ENCODE measurements at regions not wholly inside any gene's neighbourhood (a gene's known extent, or its start where the extent isn't known, plus 50 kb on each side); places are given as distances from the start of the nearest gene placed in this dataset.
"Not testable (repeated sequence)": the region's sequence is repeated elsewhere in the genome, so short reads cannot be mapped to it uniquely, and the experiment has no call there.

DNA sequence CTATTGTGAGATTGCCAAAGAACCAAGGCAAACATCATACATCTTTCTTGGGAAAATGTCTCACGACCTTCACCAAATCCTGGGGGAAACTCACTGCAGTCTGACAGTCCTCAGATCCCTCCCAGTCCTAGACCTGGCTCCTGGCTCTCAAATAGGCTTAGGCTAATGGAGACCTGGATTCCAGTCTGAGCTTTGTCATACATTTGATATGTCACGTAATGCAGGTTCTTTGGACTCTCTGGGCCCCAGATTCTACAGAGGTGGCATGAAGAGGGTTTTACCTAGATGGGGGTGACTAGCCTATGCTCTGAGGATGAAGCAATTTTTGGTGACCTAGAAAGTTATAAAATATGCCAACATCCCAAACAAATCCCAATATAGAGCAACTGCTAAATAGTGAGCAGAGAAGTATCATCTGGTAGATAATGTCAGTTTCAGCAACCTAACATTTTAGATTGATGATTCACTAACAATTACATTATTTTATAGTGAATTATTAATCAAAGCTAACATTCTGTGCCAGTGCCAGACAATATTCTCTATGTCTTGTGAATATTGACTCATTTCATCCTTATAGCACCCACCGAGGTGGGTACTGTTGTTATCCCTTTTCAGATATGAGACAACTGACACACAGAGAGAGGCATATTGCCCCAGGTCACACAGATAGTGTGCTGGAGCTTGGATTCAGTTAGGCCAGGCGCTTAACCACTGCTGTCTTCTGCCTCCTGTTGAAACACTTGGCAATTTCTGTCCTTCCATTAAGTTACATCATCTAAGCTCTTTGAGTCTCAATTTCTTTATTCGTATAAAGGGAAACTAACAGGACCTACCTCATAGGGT, 195.4 kb upstream of the MAMLD1 start:
- DNase-seq: no peak

DNA sequence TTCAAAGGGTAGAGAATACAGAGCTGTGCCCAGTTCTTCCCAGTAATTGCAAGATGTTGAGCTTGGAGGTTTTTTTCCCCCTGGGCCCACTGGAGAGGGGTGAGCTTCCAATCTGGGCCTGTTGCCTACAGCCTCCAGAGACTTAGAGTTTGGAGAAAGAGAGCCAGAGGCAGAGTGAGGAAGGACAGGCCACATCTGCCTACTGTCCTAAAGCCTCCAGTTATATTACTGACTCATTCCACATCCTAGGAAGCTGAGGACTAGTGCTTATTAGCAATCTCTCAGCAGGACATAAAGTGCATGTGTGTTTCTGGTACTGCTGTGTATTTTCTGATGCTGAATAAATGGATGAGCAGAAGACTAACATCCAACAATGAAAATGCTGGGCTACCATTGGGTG, 181.0 kb upstream of the MAMLD1 start:
- DNase-seq: no peak

DNA sequence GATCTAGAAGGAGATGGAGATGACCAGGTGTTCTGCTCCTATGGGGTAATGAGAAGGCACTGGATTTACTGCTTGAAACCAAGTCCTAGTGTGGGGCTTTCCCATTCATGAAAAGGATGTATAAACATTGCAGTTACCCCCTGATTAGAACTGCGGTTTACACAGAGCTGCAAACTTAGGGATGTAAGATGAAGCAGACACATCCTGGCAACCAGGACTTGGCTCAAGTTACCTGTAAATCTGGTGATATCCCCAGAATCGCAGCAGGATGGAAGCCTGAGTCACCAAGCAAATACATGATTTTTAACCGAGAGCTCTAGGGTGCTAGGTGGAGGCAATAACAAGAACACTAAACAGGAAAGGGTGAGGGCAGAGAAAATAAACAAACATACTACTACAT, 178.6 kb upstream of the MAMLD1 start:
- DNase-seq: no peak

DNA sequence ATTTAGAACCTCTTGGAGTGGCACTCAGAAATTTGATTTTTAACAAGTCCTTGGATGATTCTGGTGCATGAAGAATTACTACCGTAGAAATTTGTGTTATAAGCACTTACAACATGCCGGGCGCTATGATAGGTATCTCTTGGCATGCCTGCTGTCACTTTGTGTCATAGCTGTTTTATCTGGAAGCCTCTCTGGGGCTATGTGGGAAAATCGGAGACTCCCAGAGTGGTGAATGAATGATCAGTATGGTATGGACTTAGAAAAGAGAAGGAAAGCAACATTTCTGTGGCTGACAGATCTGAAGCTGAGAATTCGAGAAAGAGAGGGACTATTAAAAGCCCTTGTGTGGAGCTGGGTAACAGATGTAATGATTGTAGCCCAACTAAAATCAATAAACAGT, 177.4 kb upstream of the MAMLD1 start:
- no peak for DNase-seq

DNA sequence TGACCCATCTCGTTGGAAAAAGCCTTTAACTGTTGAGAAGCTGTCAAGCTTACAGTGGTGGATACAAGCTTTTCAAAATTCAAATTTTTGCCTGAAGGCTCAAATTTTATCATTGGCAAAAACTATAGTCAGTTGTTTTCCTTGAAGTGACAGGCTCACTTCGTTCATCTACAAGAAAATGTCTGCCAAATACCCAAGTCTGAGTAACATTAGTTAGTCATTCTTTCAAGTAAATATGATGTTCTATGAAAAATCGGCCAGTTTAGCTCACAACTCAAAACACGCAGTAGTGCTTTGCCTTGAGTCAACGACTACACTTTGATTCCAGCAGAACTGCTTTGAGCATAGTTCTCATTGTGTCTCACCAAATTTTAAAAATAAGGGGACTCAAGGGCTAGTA, 170.3 kb upstream of the MAMLD1 start:
- DNase-seq: no peak

DNA sequence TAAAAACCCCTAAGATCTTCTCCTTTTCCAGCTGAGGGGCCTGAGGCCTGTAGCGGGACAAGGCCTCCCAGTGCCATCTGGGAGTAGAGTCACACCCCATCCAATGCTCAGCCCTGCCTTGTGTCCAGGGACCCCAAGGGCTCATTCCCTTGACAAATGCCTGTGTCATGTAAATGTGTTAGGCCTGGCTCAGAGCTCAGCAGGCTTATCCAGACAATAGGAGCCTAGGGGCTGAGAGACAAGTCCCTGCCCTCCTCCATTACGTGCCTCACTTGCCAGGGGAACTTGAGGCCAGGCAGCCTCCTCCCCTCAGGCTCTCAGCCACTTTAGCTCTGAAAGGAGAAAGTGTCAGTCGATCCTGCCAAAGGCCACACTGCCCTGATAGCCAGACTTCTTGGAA, 166.8 kb upstream of the MAMLD1 start:
- no peak for DNase-seq

DNA sequence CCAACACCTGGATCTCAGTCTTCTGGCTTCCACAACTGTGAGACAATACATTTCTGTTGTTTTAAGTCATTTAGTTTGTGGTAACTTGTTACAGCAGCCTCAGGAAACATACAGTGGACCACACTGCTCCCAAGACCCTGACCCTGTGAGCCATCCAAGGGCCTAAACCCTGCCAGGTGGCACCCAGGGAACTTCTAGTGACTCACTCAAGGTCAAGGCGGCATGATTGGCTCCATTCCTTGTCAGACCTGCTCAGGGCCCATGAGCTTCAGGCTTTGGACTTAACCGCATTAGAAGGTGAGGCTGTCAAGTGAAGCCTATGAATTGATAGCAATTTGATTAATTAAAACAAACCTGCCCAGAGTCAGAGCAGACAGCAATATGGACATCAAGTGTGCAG, 165.7 kb upstream of the MAMLD1 start:
- DNase-seq: no peak

DNA sequence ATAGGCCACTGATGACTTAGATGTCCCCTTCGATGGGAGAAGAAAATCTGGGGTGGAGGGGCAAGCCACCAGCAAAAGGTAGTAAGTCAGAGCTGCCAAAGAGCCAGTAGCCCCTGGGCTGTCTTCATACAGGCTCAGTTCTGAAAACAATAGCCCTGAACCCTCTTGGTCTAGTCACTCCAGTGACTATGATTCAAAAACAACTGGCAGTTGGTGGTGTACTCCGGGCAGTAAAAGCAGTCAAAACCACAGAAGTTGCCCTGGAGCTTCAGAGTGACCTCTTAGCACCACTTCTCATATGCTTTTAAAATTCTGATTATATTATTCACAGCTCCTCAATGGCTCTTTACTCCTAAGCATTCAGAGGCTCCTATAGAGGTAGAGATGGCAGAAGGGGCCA, 164.3 kb upstream of the MAMLD1 start:
- no peak for DNase-seq

DNA sequence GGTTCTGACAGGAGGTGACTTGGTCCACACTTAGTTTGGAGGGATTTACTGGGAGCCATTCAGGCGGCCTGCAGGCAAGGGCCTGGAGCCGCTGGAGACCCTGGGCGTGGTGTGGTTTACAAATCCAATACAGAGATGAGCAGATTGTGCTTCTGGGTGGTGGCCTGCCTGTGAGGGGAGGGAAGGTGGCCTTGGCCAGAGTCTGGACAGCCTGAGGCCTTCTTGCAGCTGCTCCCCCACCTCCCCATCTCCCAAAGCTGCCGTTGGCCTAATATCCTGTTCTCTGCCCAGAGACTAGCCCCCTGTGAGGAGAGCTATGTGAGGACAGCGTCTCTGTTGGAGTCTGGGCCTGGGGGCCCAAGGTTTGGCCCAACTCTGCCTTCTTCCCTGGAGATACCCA, 163.9 kb upstream of the MAMLD1 start:
- DNase-seq: no peak

DNA sequence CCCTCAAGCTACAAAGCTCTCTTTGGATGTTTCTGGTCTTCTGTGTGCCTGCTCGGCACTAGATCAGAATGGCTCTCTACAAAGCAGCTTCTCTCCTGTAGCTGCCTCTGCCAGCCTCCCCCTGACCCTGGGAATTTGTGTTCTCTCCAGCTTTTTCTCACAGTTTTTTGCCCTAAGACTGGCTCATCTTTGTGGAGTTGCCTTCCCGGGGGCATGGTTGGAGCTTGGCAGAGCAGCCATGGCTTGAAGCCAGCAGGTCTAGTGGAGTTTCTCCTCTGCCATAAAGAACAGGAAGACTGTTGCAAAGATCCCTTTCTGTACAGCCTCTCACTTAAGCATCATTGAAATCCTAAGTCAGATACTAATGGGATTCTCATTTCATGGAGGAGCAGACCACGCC, 163.3 kb upstream of the MAMLD1 start:
- no peak for DNase-seq

DNA sequence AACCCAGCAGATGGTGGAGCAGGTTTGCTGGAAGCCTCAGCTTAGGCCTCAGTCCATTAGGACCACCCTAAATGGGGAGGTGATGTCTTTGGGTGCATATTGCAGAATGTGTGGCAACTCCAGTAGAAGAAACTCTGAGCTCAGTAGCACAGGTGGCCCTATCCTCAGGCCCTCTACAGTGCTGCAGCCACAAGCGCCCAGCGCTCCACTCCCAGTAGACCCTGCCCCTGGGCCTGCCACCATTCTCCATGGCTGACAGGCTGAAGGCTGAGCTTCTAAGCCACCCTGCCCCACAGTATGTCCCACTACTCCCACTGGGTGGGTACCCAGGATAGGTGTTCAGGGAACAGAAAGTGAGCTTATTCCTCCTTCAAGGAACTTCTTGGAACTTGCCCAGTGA, 162.8 kb upstream of the MAMLD1 start:
- DNase-seq: no peak

DNA sequence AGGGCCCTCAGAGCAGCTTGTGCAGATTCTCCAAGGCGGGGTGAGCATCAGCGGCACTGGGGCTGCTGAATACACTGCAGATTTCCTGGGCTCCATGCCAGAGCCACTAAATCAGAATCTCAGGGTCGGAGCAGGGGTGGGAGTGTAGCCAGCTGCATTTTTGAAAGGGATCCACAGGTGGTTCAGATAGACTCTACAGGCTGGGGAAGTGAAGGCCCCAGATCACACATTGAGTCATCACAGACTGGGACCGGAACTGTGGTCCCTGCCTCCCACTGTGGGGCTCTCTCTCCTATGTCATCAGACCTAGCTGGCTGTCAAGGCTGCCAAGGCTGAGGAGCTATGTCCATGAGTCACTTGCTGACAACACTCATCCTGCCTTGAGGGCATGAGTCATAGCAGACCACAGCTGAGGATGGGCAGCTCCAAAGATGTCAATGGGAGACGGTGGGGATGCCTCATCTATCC, 162.3 kb upstream of the MAMLD1 start:
- DNase-seq: peak; percentile 33

DNA sequence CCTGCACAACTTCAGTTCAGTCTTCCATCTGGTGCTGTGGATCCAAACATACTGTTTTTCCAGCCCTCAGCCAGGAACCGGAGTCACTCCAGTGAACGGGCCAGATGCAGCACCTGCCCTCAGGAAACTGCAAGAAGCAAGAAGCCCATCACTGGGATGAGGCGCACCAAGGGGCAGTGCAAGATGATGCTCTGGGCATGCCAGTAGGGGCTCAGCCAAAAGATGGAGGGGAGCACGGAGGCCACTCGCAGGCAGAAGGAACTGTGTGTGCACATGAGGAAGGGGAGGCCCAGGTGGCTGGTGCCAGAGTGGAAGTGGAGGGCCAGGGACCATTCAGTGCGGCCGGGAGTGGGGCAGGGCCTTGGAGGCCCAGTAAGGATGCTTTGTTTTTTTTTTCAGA, 161.7 kb upstream of the MAMLD1 start:
- DNase-seq: no peak

DNA sequence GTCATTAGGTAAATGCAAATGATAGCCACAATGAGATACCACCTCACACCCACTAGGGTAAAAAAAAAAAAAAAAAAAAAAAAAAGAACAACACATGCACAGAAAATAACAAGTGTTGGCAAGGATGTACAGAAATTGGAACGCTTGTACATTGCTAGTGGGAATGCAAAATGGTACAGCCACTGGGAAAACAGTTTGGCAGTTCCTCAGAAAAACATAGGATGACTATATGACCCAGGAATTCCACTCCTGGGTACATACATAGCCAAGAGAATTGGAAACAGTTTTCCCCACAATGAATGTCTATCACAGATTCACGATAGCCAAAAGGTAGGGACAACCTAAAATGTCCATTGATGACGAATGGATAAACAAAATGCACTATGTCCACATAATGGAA, 161.3 kb upstream of the MAMLD1 start:
- no peak for DNase-seq

DNA sequence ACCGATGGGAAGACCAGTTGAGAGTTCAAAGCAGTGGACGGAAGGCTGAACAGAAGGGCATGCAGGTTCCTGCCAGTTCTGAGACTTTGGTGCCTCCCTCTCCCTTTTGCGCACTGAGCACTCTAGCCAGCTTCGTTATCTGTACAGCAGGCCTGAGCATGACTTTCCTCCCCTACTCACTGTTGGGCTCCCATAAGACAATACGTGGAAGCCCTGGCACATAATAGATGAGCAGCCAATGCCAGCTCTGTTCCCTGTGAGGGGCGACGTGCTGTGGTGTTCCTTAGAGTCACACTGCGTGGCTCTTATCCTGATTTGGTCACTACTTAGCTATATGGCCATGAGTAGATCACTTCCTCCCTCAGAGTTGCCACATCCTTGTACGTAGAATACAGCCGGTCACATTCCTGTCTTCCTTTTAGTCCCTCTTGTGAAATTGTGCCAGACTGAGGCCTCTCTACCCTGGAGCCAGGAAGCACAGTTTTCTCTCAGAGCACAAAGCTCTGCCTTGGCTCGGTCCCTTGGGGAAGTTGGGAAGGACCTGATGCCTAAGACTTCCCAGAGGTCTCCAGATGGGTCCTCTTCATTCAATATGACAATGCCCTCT, 160.4 kb upstream of the MAMLD1 start:
- no peak for DNase-seq

DNA sequence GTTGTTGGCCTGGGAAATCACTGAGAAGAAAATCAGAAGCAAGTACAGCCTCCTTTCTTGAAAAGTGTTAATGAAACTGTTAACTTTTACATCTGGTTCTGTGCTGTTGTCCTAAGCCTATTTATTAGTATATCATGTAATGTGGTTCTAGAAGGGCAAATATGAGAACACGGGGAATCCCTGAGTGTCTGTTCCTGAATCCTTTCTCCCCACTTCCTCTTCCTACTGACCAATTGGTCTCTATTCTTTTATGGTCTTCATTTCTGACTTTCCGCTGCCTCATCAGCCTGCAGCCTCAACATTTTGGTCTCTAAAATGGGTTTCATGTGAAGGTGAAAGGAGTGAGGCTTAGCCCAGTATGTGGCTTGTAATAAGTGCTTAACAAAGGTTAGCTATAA, 159.9 kb upstream of the MAMLD1 start:
- DNase-seq: no peak

DNA sequence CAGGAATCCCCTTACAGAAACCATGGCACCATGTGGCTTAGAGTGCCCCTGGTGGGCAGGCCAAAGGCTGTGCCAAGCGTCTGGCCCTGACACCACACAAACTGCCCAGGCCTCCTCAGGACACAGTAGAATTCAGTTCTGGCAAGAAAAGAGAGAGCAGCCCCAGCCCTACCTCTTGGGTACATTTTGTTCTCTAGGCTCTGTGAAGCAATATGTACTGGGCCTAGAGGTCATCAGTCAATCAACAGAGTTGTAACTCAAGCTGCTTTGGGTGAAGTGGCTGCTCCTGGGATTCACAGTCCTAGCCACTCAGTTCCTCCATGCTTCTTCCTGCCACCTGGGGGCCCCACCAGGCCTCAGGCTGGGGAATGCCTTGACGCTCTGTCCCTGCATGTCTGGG, 158.1 kb upstream of the MAMLD1 start:
- DNase-seq: no peak

DNA sequence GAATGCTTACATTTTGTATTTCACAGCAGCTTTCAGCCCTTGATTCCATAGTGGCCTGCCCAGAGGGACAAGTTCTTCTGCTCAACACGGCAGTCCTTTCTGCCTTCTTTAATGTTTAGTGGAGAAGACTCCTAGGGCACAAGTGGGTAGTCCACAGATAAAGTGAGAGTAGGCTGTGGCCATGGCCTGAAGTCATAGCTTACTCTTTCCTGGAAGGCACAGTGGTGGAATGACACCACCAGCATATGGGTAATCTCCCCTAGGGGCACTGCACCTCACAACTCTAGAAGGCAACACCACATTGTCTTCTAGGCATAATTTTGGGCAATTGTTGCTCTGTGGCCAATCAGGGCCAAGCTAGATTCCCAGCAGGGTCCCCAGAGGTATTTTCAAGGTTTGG, 155.4 kb upstream of the MAMLD1 start:
- no peak for DNase-seq

DNA sequence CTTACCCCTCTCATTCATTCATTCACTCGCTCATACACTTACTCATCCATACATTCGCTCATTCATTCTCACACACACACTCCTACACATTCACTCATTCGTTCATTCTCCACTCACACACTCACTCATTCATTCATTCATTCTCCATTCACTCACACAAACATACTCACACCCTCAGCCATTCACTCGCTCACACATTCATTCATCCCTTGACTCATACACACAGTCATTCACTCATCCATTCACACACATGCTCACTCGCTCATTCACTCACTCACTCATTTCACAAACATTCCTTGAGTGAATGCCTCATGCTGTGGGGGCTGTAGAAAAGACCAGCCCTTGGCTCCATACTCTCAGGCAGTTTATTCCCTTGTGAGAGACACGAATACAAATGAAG, 151.1 kb upstream of the MAMLD1 start:
- DNase-seq: no peak

DNA sequence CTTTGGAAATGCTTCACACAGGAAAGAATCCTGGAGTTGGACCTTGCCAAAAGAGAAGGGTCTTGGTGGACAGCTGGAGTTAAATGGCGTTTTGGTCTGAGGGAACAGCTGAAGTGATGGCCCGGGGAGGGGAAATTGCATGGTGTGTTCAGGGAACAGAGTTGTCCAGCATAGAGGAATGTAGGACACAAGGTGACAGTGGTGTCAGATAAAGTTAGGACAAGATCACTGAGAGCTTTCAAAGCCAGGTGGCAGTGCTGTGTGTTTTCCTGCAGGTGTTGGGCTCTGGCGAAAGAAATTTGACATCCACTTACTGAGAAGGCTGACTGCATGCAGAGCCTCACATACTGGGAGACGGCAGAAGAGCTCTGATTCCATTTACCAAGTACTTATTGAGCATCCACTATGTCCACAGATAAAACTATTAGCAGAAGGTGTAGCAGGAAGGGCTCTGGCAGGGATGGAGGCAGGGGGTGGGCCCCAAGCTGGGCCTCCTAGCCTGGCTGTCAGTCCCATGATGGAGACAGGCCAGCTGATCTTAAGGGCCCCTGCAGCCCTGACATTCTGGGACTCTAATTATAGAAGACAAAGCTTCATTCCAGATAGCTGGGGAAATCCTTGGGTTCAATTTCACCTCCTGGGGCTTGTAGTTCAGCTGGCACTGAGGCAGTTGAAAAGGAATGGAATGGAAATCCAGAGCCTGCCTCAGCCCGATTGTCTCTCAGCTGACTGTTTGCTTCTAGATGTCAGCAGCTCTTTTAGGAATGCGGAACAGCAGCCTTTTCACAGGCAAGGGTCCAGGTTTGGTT, 150.2 kb upstream of the MAMLD1 start:
- no peak for DNase-seq

DNA sequence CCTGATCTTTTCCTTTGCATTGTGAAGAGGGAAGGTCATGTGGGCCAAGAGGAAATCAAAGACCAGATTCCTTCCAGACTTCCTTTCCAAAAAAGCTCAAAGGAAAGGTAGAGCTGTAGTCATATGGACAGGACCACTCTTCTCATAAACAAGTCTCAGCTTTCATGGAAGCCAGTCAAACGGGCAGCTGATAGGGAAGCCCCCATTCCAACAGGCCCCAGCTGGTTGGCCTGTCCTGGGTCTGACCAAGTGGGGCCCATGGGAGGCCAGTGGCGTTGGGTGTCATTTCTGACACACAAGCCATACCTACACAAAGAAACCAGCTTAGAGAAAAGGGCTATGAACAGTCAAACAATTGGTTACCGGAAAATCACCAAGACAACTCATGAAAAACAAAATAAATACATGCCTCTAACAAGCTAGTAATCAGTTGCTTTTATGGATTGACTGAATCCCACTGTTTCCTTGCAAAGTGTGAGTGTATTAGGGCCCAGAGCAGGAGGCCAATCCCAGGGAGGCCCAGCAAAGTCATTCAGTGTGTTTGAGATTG, 149.6 kb upstream of the MAMLD1 start:
- no peak for DNase-seq

DNA sequence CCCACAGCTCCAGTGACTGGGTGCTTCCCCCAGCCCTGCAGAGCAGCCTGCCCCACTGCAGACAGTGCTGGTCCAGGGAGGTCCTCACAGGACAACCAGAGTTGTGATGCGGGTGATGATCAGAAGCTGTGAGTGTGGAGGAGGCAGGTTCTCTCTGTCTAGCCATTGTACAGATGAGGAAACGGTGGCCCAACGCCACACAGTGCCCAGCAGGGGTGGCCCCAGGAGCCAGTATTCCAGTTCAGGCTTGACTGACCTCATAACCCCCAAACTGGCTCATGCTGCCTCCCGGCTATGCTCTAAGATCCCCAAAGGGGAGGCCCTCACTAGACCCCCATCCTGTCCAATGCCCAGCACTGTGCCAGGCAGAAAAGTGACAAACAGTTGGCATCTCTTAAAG, 147.1 kb upstream of the MAMLD1 start:
- not testable (repeated sequence) for DNase-seq

DNA sequence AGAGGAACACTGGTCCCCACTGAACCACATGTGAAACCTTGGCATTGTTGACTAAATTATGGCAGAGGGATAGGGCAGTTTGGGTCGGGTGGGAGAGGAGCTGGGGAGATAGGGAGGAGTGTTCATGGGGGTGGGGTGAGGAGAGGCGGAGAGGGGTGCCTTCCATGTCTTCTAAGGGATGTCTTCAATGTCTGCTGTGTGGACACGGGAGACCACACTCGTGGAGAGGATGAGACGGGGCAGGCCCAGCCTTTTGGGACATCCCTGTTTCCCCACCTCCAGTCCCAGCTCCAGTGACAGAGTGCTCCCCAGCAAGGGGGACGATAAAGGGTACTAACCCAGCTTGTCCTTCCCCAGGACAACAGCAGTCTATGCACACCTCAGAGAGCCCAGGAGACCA, 146.4 kb upstream of the MAMLD1 start:
- no peak for DNase-seq

DNA sequence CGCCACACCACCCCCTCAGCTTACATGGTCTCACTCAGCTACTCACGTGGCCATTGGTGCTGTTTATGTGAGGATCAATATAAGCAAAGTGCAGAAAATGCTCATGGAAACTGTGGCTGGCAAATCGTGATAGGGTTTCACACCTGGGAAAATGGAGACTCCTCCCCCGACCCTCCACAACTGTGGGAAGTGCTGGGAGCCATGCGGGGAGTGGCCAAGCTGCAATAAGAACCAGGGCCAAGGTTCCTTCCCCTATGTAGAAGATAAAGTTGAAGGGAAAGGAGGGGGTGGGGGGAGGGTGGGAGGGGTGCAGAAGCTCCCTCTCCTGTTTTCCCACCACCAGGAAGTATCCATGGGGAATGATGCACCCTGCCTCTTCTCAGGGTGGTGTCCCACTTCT, 145.5 kb upstream of the MAMLD1 start:
- no peak for DNase-seq
